SK-N-SH treated with all-trans-retinoic acid at 6 μM for 48 hours (cell line): ENCODE measurements at regions not wholly inside any gene's neighbourhood (a gene's known extent, or its start where the extent isn't known, plus 50 kb on each side); places are given as distances from the start of the nearest gene placed in this dataset.

ENCODE experiments used
- ATAC-seq: fragments of 200-7000 bp; cut with Tn5 transposase; 3 replicates; pipeline ENCODE4 v1.9.1; 2020; ENCODE audit warnings: mild to moderate bottlenecking, moderate library complexity
- ARNTL ChIP-seq: fragments of 450-650 bp; formaldehyde crosslinking; IDR thresholded peaks from 2 replicates; pipeline ENCODE4 v1.5.0; 2020; ENCODE audit warnings: low read depth, mild to moderate bottlenecking, moderate library complexity, borderline replicate concordance
- BACH2 ChIP-seq: fragments of 250-450 bp; sonication (Bioruptor Pico); IDR thresholded peaks from 2 replicates; pipeline ENCODE4 v1.9.0; 2021; ENCODE audit warnings: mild to moderate bottlenecking, borderline replicate concordance
- CREB5 ChIP-seq: fragments of 250-450 bp; sonication (Bioruptor Pico); IDR thresholded peaks from 2 replicates; pipeline ENCODE4 v1.5.1; 2020; ENCODE audit warnings: low read depth, mild to moderate bottlenecking, moderate library complexity
- CSDC2 ChIP-seq: fragments of 250-450 bp; sonication (Bioruptor Pico); IDR thresholded peaks from 2 replicates; pipeline ENCODE4 v1.5.0; 2020; ENCODE audit warnings: mild to moderate bottlenecking, moderate library complexity
- GLIS3 ChIP-seq: fragments of 250-450 bp; sonication (Bioruptor Pico); IDR thresholded peaks from 2 replicates; pipeline ENCODE4 v1.5.0; 2020; ENCODE audit warnings: mild to moderate bottlenecking, moderate library complexity
- ISL1 ChIP-seq: fragments of 250-450 bp; sonication (Bioruptor Pico); IDR thresholded peaks from 2 replicates; pipeline ENCODE4 v2.1.2; 2022; ENCODE audit warnings: mild to moderate bottlenecking, moderate library complexity
- OSR1 ChIP-seq: fragments of 250-450 bp; sonication (Bioruptor Pico); IDR thresholded peaks from 2 replicates; pipeline ENCODE4 v1.8.0; 2022; ENCODE audit warnings: moderate library complexity, mild to moderate bottlenecking, inconsistent platforms
- PATZ1 ChIP-seq: fragments of 250-450 bp; sonication (Bioruptor Pico); IDR thresholded peaks from 2 replicates; pipeline ENCODE4 v1.8.0; 2020; ENCODE audit warnings: mild to moderate bottlenecking, moderate library complexity, borderline replicate concordance
- PPARA ChIP-seq: fragments of 250-450 bp; sonication (Bioruptor Pico); IDR thresholded peaks from 2 replicates; pipeline ENCODE4 v1.5.0; 2020; ENCODE audit warnings: mild to moderate bottlenecking, borderline replicate concordance
- RARB ChIP-seq: fragments of 250-450 bp; sonication (Bioruptor Pico); IDR thresholded peaks from 2 replicates; pipeline ENCODE4 v1.8.0; 2021; ENCODE audit warnings: mild to moderate bottlenecking, moderate library complexity
- SNAI2 ChIP-seq: fragments of 250-450 bp; sonication (Bioruptor Pico); IDR thresholded peaks from 2 replicates; pipeline ENCODE4 v1.5.0; 2020; ENCODE audit warnings: mild to moderate bottlenecking, moderate library complexity
- TCF4 ChIP-seq: fragments of 250-450 bp; sonication (Bioruptor Pico); IDR thresholded peaks from 2 replicates; pipeline ENCODE4 v1.8.0; 2021; ENCODE audit warnings: mild to moderate bottlenecking, moderate library complexity, borderline replicate concordance
- TOX ChIP-seq: fragments of 250-450 bp; sonication (Bioruptor Pico); IDR thresholded peaks from 2 replicates; pipeline ENCODE4 v1.8.0; 2021; ENCODE audit warnings: mild to moderate bottlenecking, moderate library complexity, borderline replicate concordance
- TSHZ2 ChIP-seq: fragments of 250-450 bp; sonication (Bioruptor Pico); IDR thresholded peaks from 2 replicates; pipeline ENCODE4 v1.5.0; 2020; ENCODE audit warnings: mild to moderate bottlenecking, moderate library complexity
- ZC3H10 ChIP-seq: fragments of 250-450 bp; sonication (Bioruptor Pico); IDR thresholded peaks from 2 replicates; pipeline ENCODE4 v1.5.1; 2021; ENCODE audit warnings: mild to moderate bottlenecking, moderate library complexity
- ZFP3 ChIP-seq: fragments of 250-450 bp; sonication (Bioruptor Pico); IDR thresholded peaks from 2 replicates; pipeline ENCODE4 v1.5.0; 2020; ENCODE audit warnings: mild to moderate bottlenecking, moderate library complexity
- ZFP30 ChIP-seq: fragments of 450-650 bp; formaldehyde crosslinking; IDR thresholded peaks from 2 replicates; pipeline ENCODE4 v1.5.0; 2022; ENCODE audit warnings: mild to moderate bottlenecking, moderate library complexity
- ZNF565 ChIP-seq: fragments of 450-650 bp; formaldehyde crosslinking; conservative IDR thresholded peaks from 2 replicates; pipeline ENCODE4 v1.5.0; 2020; ENCODE audit warnings: low read depth, mild to moderate bottlenecking, moderate library complexity
- ZNF70 ChIP-seq: fragments of 450-650 bp; formaldehyde crosslinking; IDR thresholded peaks from 2 replicates; pipeline ENCODE4 v1.5.0; 2020; ENCODE audit warnings: mild to moderate bottlenecking, moderate library complexity
- ZNF8 ChIP-seq: fragments of 450-650 bp; formaldehyde crosslinking; IDR thresholded peaks from 2 replicates; pipeline ENCODE4 v1.5.0; 2020; ENCODE audit warnings: mild to moderate bottlenecking, moderate library complexity
- TF ChIP-seq, protein P1 (sequence below): fragments of 250-450 bp; sonication (Bioruptor Pico); IDR thresholded peaks from 2 replicates; pipeline ENCODE4 v1.8.0; 2021; ENCODE audit warnings: low read depth, mild to moderate bottlenecking, moderate library complexity, borderline replicate concordance

DNA sequence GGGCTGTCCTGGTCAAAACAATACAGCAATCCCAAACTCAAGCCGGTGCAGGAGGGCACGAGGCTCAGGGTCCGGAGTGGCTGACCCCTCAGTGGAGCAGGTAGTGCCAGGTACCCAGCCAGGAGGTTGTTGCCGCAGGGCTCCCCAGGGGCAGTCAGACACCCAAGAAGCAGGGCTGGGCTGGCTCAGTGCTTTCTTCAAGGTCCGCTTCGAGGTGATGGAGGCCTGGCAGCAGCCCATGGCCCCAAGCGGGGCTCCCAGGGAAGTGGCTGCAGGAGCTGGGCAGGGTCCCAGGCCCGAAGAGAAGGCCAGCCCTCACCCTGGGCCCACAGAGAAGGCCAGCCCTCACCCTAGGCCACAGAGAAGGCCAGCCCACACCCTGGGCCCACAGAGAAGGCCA is 55.3 kb upstream of the COPS8 start:
- TF ChIP-seq OSR1 (CRISPR knock-in tag) (no peak), ARNTL (CRISPR knock-in tag) (no peak), ZFP3 (no peak), ZNF565 (CRISPR knock-in tag) (no peak), PPARA (CRISPR knock-in tag) (no peak), ZNF8 (CRISPR knock-in tag) (no peak), GLIS3 (no peak), ZNF70 (CRISPR knock-in tag) (no peak), TCF4 (CRISPR knock-in tag) (no peak), TOX (CRISPR knock-in tag) (no peak), CSDC2 (CRISPR knock-in tag) (no peak), ISL1 (CRISPR knock-in tag) (no peak), PATZ1 (no peak), ZFP30 (CRISPR knock-in tag) (no peak), ZC3H10 (CRISPR knock-in tag) (no peak)
- TF ChIP-seq, protein P1, sequence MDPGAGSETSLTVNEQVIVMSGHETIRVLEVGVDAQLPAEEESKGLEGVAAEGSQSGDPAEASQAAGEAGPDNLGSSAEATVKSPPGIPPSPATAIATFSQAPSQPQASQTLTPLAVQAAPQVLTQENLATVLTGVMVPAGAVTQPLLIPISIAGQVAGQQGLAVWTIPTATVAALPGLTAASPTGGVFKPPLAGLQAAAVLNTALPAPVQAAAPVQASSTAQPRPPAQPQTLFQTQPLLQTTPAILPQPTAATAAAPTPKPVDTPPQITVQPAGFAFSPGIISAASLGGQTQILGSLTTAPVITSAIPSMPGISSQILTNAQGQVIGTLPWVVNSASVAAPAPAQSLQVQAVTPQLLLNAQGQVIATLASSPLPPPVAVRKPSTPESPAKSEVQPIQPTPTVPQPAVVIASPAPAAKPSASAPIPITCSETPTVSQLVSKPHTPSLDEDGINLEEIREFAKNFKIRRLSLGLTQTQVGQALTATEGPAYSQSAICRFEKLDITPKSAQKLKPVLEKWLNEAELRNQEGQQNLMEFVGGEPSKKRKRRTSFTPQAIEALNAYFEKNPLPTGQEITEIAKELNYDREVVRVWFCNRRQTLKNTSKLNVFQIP = no peak
- ATAC-seq = no peak

DNA sequence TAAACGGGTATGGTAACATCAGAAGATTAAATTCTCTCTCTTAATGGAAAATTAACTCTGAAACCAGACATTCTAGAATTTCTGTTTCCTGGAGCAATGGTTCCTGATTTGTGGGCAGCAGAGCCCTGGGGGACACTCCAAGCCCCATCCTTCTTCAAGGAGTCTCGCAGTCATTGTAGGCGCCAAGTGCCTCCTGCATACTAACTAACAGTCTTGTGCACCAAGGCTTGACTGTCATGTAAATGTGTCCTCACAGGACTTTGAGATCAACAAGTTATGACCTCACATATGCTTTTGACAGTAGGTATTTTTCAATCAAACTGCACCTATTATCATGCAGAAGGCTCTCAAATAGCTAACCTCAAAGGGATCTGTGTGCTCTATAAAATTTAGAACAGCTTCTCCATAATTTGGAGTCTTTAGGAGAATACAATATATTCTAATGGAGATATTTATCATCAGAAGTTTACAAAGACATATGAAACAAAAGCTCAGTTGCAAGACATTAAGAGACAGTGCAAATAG is 52.1 kb upstream of the COPS8 start:
- ATAC-seq = no peak
- TF ChIP-seq ISL1 (CRISPR knock-in tag) = no peak
- TF ChIP-seq PATZ1 = no peak
- no peak for TF ChIP-seq RARB (CRISPR knock-in tag)
- TF ChIP-seq, protein P1 = no peak
- TF ChIP-seq CREB5 (CRISPR knock-in tag) = no peak
- no peak for TF ChIP-seq ZNF565 (CRISPR knock-in tag)
- TF ChIP-seq SNAI2 = no peak
- no peak for TF ChIP-seq ARNTL (CRISPR knock-in tag)
- no peak for TF ChIP-seq GLIS3
- TF ChIP-seq BACH2 (CRISPR knock-in tag) = no peak
- TF ChIP-seq ZNF70 (CRISPR knock-in tag) = no peak
- TF ChIP-seq TSHZ2 (CRISPR knock-in tag) = no peak
- TF ChIP-seq ZNF8 (CRISPR knock-in tag) = no peak
- TF ChIP-seq PPARA (CRISPR knock-in tag) = no peak
- no peak for TF ChIP-seq CSDC2 (CRISPR knock-in tag)
- no peak for TF ChIP-seq TOX (CRISPR knock-in tag)
- TF ChIP-seq, all 23 proteins: peak for 0
